ENCODE measurements at regions not wholly inside any gene's neighbourhood (a gene's known extent, or its start where the extent isn't known, plus 50 kb on each side); places are given as distances from the start of the nearest gene placed in this dataset.

GRCh38 chr3:176574786-176575185 is 622.5 kb downstream of the TBL1XR1 start:
- DNase-seq (ENCODE audit: low read depth in 4 of 4, low spot score in 3 of 4): no peak

GRCh38 chr3:176571926-176572325 is 625.4 kb downstream of the TBL1XR1 start:
- no peak for DNase-seq (ENCODE audit: low read depth in 4 of 4, low spot score in 3 of 4)

GRCh38 chr3:176570992-176571391 is 626.3 kb downstream of the TBL1XR1 start:
- DNase-seq (ENCODE audit: low read depth in 4 of 4, low spot score in 3 of 4): no peak

- no peak for DNase-seq (ENCODE audit: low read depth in 4 of 4, low spot score in 3 of 4)
These were observed 629.1 kb downstream of the TBL1XR1 start for GRCh38 chr3:176568189-176568588.

GRCh38 chr3:176566757-176567156 is 630.5 kb downstream of the TBL1XR1 start:
- no peak for DNase-seq (ENCODE audit: low read depth in 4 of 4, low spot score in 3 of 4)

- no peak for DNase-seq (ENCODE audit: low read depth in 4 of 4, low spot score in 3 of 4)
These were observed 635.0 kb downstream of the TBL1XR1 start for GRCh38 chr3:176562331-176562730.

- DNase-seq (ENCODE audit: low read depth in 4 of 4, low spot score in 3 of 4): no peak
These were observed 635.5 kb downstream of the TBL1XR1 start for GRCh38 chr3:176561826-176562225.

GRCh38 chr3:176554791-176555654 is 642.3 kb downstream of the TBL1XR1 start:
- DNase-seq (ENCODE audit: low read depth in 4 of 4, low spot score in 3 of 4): no peak

GRCh38 chr3:176554264-176554663 is 643.0 kb downstream of the TBL1XR1 start:
- no peak for DNase-seq (ENCODE audit: low read depth in 4 of 4, low spot score in 3 of 4)

- no peak for DNase-seq (ENCODE audit: low read depth in 4 of 4, low spot score in 3 of 4)
These were observed 670.3 kb downstream of the TBL1XR1 start for GRCh38 chr3:176526942-176527341.

GRCh38 chr3:176526225-176526624 is 671.1 kb downstream of the TBL1XR1 start:
- no peak for DNase-seq (ENCODE audit: low read depth in 4 of 4, low spot score in 3 of 4)

GRCh38 chr3:176523114-176523513 is 674.2 kb downstream of the TBL1XR1 start:
- DNase-seq (ENCODE audit: low read depth in 4 of 4, low spot score in 3 of 4): no peak

GRCh38 chr3:176522436-176522835 is 674.8 kb downstream of the TBL1XR1 start:
- no peak for DNase-seq (ENCODE audit: low read depth in 4 of 4, low spot score in 3 of 4)

GRCh38 chr3:176521531-176522175 is 675.6 kb downstream of the TBL1XR1 start:
- no peak for DNase-seq (ENCODE audit: low read depth in 4 of 4, low spot score in 3 of 4)

GRCh38 chr3:176514297-176514696 is 683.0 kb downstream of the TBL1XR1 start:
- no peak for DNase-seq (ENCODE audit: low read depth in 4 of 4, low spot score in 3 of 4)

- peak in 1 of 4 donors; percentile 1 for DNase-seq (ENCODE audit: low read depth in 4 of 4, low spot score in 3 of 4)
These were observed 683.7 kb downstream of the TBL1XR1 start for GRCh38 chr3:176513604-176514003.

GRCh38 chr3:176512037-176512436 is 685.2 kb downstream of the TBL1XR1 start:
- no peak for DNase-seq (ENCODE audit: low read depth in 4 of 4, low spot score in 3 of 4)

- no peak for DNase-seq (ENCODE audit: low read depth in 4 of 4, low spot score in 3 of 4)
These were observed 687.2 kb downstream of the TBL1XR1 start for GRCh38 chr3:176510097-176510496.

- no peak for DNase-seq (ENCODE audit: low read depth in 4 of 4, low spot score in 3 of 4)
These were observed 691.2 kb downstream of the TBL1XR1 start for GRCh38 chr3:176505878-176506621.

GRCh38 chr3:176491084-176491483 is 706.2 kb downstream of the TBL1XR1 start:
- DNase-seq (ENCODE audit: low read depth in 4 of 4, low spot score in 3 of 4): no peak

GRCh38 chr3:176490357-176490756 is 706.9 kb downstream of the TBL1XR1 start:
- DNase-seq (ENCODE audit: low read depth in 4 of 4, low spot score in 3 of 4): no peak

Data from right renal pelvis (tissue), 4 donors.